ENCODE measurements at regions not wholly inside any gene's neighbourhood (a gene's known extent, or its start where the extent isn't known, plus 50 kb on each side); places are given as distances from the start of the nearest gene placed in this dataset.

GRCh38 chr5:158121678-158122077, 262.7 kb upstream of the CLINT1 start:
- H3K27ac Mint-ChIP-seq, result no peak overlapping the region
- Histone ChIP-seq H3K4me3 (ENCODE audit: low read length) (no peak overlapping the region), H3K9me3 (ENCODE audit: control insufficient read depth, insufficient read depth, low read length) (no peaks in the 10 kb centered on the region), H3K4me1 (ENCODE audit: control insufficient read depth, insufficient read depth, low read length) (no peaks in the 10 kb centered on the region), H3K27ac (ENCODE audit: low read length) (no peak overlapping the region), H3K36me3 (ENCODE audit: control insufficient read depth, insufficient read depth, low read length) (no peaks in the 10 kb centered on the region), H3K27me3 (ENCODE audit: control insufficient read depth, insufficient read depth, low read length) (no peaks in the 10 kb centered on the region)
- TF ChIP-seq, protein P1, sequence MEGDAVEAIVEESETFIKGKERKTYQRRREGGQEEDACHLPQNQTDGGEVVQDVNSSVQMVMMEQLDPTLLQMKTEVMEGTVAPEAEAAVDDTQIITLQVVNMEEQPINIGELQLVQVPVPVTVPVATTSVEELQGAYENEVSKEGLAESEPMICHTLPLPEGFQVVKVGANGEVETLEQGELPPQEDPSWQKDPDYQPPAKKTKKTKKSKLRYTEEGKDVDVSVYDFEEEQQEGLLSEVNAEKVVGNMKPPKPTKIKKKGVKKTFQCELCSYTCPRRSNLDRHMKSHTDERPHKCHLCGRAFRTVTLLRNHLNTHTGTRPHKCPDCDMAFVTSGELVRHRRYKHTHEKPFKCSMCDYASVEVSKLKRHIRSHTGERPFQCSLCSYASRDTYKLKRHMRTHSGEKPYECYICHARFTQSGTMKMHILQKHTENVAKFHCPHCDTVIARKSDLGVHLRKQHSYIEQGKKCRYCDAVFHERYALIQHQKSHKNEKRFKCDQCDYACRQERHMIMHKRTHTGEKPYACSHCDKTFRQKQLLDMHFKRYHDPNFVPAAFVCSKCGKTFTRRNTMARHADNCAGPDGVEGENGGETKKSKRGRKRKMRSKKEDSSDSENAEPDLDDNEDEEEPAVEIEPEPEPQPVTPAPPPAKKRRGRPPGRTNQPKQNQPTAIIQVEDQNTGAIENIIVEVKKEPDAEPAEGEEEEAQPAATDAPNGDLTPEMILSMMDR (IDR thresholded peaks at IDR 0.05), result no peak
- H3K36me3 Mint-ChIP-seq, result no peaks in the 10 kb centered on the region
- peaks cover 6 to 14% of the 10 kb centered on the region in 2 donors for H3K27me3 Mint-ChIP-seq (ENCODE audit: low read depth in 2 of 2)
- no peaks in the 10 kb centered on the region for H3K4me1 Mint-ChIP-seq
- no peaks in the 10 kb centered on the region for H3K9me3 Mint-ChIP-seq
- H3K4me3 Mint-ChIP-seq, result no peak overlapping the region
- ATAC-seq, result no peak
- DNase-seq, result no peak
- WGBS (ENCODE audit: insufficient coverage), result 75% methylated on average over 1 of the region's 1 CpG
- intact Hi-C loops (cut with micrococcal nuclease), result no loop called here

- no peak for DNase-seq
- H3K4me3 Mint-ChIP-seq, result no peak overlapping the region
- no peak for ATAC-seq
- H3K4me3 ChIP-seq (ENCODE audit: low read length), result no peak overlapping the region
- no peak overlapping the region for H3K27ac Mint-ChIP-seq
- no peak overlapping the region for H3K27ac ChIP-seq (ENCODE audit: low read length)
- no peaks in the 10 kb centered on the region for H3K4me1 Mint-ChIP-seq
- no peaks in the 10 kb centered on the region for H3K4me1 ChIP-seq (ENCODE audit: control insufficient read depth, insufficient read depth, low read length)
- 92% methylated on average over 1 of the region's 1 CpG for WGBS (ENCODE audit: insufficient coverage)
- intact Hi-C loops (cut with micrococcal nuclease), result no loop called here
- H3K9me3 ChIP-seq (ENCODE audit: control insufficient read depth, insufficient read depth, low read length), result no peaks in the 10 kb centered on the region
- no peaks in the 10 kb centered on the region for H3K27me3 ChIP-seq (ENCODE audit: control insufficient read depth, insufficient read depth, low read length)
- H3K36me3 ChIP-seq (ENCODE audit: control insufficient read depth, insufficient read depth, low read length), result no peaks in the 10 kb centered on the region
- TF ChIP-seq, protein P1 (IDR thresholded peaks at IDR 0.05), result no peak
- H3K27me3 Mint-ChIP-seq (ENCODE audit: low read depth in 2 of 2), result peaks cover 6 to 11% of the 10 kb centered on the region in 2 donors
- H3K36me3 Mint-ChIP-seq, result no peaks in the 10 kb centered on the region
- H3K9me3 Mint-ChIP-seq, result no peaks in the 10 kb centered on the region
Observed at GRCh38 chr5:158120760-158121159, 261.8 kb upstream of the CLINT1 start.

GRCh38 chr5:158119961-158120723, 261.2 kb upstream of the CLINT1 start:
- WGBS (ENCODE audit: insufficient coverage), result 97% methylated on average over 4 of the region's 5 CpGs
- Mint-ChIP-seq H3K9me3 (no peaks in the 10 kb centered on the region), H3K27ac (no peak overlapping the region), H3K36me3 (no peaks in the 10 kb centered on the region), H3K27me3 (ENCODE audit: low read depth in 2 of 2) (peaks cover 6 to 9% of the 10 kb centered on the region in 2 donors), H3K4me3 (no peak overlapping the region), H3K4me1 (no peaks in the 10 kb centered on the region)
- Histone ChIP-seq H3K27ac (ENCODE audit: low read length) (no peak overlapping the region), H3K4me3 (ENCODE audit: low read length) (no peak overlapping the region), H3K27me3 (ENCODE audit: control insufficient read depth, insufficient read depth, low read length) (no peaks in the 10 kb centered on the region), H3K4me1 (ENCODE audit: control insufficient read depth, insufficient read depth, low read length) (no peaks in the 10 kb centered on the region), H3K36me3 (ENCODE audit: control insufficient read depth, insufficient read depth, low read length) (no peaks in the 10 kb centered on the region), H3K9me3 (ENCODE audit: control insufficient read depth, insufficient read depth, low read length) (no peaks in the 10 kb centered on the region)
- no peak for ATAC-seq
- DNase-seq, result no peak
- TF ChIP-seq, protein P1 (IDR thresholded peaks at IDR 0.05), result no peak
- intact Hi-C loops (cut with micrococcal nuclease), result no loop called here

All from natural killer cell (primary cell).